ENCODE measurements at regions not wholly inside any gene's neighbourhood (a gene's known extent, or its start where the extent isn't known, plus 50 kb on each side); places are given as distances from the start of the nearest gene placed in this dataset.

- no peaks in the 10 kb centered on the region for H3K9me2 ChIP-seq
- H4K20me1 ChIP-seq (ENCODE audit: insufficient read depth): no peaks in the 10 kb centered on the region
- no peak for TF ChIP-seq SMC3 (IDR thresholded peaks at IDR 0.05; ENCODE audit: low read depth, low read length)
- TF ChIP-seq, protein P1, sequence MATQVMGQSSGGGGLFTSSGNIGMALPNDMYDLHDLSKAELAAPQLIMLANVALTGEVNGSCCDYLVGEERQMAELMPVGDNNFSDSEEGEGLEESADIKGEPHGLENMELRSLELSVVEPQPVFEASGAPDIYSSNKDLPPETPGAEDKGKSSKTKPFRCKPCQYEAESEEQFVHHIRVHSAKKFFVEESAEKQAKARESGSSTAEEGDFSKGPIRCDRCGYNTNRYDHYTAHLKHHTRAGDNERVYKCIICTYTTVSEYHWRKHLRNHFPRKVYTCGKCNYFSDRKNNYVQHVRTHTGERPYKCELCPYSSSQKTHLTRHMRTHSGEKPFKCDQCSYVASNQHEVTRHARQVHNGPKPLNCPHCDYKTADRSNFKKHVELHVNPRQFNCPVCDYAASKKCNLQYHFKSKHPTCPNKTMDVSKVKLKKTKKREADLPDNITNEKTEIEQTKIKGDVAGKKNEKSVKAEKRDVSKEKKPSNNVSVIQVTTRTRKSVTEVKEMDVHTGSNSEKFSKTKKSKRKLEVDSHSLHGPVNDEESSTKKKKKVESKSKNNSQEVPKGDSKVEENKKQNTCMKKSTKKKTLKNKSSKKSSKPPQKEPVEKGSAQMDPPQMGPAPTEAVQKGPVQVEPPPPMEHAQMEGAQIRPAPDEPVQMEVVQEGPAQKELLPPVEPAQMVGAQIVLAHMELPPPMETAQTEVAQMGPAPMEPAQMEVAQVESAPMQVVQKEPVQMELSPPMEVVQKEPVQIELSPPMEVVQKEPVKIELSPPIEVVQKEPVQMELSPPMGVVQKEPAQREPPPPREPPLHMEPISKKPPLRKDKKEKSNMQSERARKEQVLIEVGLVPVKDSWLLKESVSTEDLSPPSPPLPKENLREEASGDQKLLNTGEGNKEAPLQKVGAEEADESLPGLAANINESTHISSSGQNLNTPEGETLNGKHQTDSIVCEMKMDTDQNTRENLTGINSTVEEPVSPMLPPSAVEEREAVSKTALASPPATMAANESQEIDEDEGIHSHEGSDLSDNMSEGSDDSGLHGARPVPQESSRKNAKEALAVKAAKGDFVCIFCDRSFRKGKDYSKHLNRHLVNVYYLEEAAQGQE (IDR thresholded peaks at IDR 0.05; ENCODE audit: low read depth, low read length): no peak
- no peak for TF ChIP-seq TCF12 (IDR thresholded peaks at IDR 0.05)
- no peak for TF ChIP-seq EP300 (IDR thresholded peaks at IDR 0.05; ENCODE audit: borderline replicate concordance in 1 of 2, low read depth in 1 of 2, low read length in 1 of 2)
- TF ChIP-seq, protein P2, sequence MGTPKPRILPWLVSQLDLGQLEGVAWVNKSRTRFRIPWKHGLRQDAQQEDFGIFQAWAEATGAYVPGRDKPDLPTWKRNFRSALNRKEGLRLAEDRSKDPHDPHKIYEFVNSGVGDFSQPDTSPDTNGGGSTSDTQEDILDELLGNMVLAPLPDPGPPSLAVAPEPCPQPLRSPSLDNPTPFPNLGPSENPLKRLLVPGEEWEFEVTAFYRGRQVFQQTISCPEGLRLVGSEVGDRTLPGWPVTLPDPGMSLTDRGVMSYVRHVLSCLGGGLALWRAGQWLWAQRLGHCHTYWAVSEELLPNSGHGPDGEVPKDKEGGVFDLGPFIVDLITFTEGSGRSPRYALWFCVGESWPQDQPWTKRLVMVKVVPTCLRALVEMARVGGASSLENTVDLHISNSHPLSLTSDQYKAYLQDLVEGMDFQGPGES (IDR thresholded peaks at IDR 0.05; ENCODE audit: low read depth, low read length): no peak
- TF ChIP-seq GABPA (IDR thresholded peaks at IDR 0.05; ENCODE audit: low read depth): no peak
- TF ChIP-seq ZBTB33 (IDR thresholded peaks at IDR 0.05; ENCODE audit: borderline replicate concordance, low read depth): no peak
- TF ChIP-seq POLR2AphosphoS5 (IDR thresholded peaks at IDR 0.05; ENCODE audit: low read depth, low read length): no peak
- no peak for TF ChIP-seq MEF2A (IDR thresholded peaks at IDR 0.05; ENCODE audit: borderline replicate concordance, low read depth)
- TF ChIP-seq NFIC (IDR thresholded peaks at IDR 0.05; ENCODE audit: borderline replicate concordance): no peak
- TF ChIP-seq TAF1 (IDR thresholded peaks at IDR 0.05; ENCODE audit: borderline replicate concordance, low read depth, low read length): no peak
- TF ChIP-seq FOXJ3 (CRISPR knock-in tag; IDR thresholded peaks at IDR 0.05): no peak
- no peak for TF ChIP-seq GATA2 (CRISPR knock-in tag; IDR thresholded peaks at IDR 0.05)
- TF ChIP-seq, protein P3, sequence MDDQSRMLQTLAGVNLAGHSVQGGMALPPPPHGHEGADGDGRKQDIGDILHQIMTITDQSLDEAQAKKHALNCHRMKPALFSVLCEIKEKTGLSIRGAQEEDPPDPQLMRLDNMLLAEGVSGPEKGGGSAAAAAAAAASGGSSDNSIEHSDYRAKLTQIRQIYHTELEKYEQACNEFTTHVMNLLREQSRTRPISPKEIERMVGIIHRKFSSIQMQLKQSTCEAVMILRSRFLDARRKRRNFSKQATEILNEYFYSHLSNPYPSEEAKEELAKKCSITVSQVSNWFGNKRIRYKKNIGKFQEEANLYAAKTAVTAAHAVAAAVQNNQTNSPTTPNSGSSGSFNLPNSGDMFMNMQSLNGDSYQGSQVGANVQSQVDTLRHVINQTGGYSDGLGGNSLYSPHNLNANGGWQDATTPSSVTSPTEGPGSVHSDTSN (IDR thresholded peaks at IDR 0.05): no peak
- no peak for TF ChIP-seq RFX5 (IDR thresholded peaks at IDR 0.05; ENCODE audit: low read length)
- TF ChIP-seq, protein P4, sequence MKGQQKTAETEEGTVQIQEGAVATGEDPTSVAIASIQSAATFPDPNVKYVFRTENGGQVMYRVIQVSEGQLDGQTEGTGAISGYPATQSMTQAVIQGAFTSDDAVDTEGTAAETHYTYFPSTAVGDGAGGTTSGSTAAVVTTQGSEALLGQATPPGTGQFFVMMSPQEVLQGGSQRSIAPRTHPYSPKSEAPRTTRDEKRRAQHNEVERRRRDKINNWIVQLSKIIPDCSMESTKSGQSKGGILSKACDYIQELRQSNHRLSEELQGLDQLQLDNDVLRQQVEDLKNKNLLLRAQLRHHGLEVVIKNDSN (IDR thresholded peaks at IDR 0.05; ENCODE audit: borderline replicate concordance, low read depth): no peak
- no peak for TF ChIP-seq RXRA (IDR thresholded peaks at IDR 0.05; ENCODE audit: borderline replicate concordance, low read depth)
- TF ChIP-seq USF2 (IDR thresholded peaks at IDR 0.05; ENCODE audit: borderline replicate concordance, low read depth, low read length): no peak
- TF ChIP-seq MXI1 (IDR thresholded peaks at IDR 0.05; ENCODE audit: low read depth, low read length): no peak
- no peak overlapping the region for H3K27ac ChIP-seq (ENCODE audit: low read depth in 2 of 2, low read length in 1 of 2)
- no peaks in the 10 kb centered on the region for H3K9me3 ChIP-seq
- no peaks in the 10 kb centered on the region for H3F3A ChIP-seq (replicated peaks; ENCODE audit: insufficient read depth)
- H3K4me1 ChIP-seq (ENCODE audit: control insufficient read depth in 1 of 2, insufficient read depth in 2 of 2, low read depth in 1 of 2, low read length in 1 of 2): no peaks in the 10 kb centered on the region
- no peaks in the 10 kb centered on the region for H3K27me3 ChIP-seq (ENCODE audit: insufficient read depth)
- peak; percentile 2 for DNase-seq
- no peak overlapping the region for H3K4me3 ChIP-seq (ENCODE audit: low read depth in 2 of 2, low read length in 1 of 2)
- H2AFZ ChIP-seq (ENCODE audit: low read depth): no peak overlapping the region
- no peaks in the 10 kb centered on the region for H3K79me2 ChIP-seq (ENCODE audit: insufficient read depth)
- no peak overlapping the region for H3K4me2 ChIP-seq
- ChIA-PET POLR2A (no interaction called here), CTCF (no interaction called here)
- no peak overlapping the region for H3K9ac ChIP-seq
- no peaks in the 10 kb centered on the region for H3K36me3 ChIP-seq (replicated peaks in 1 of 2; ENCODE audit: control insufficient read depth in 1 of 2, insufficient read depth in 2 of 2, low read length in 1 of 2)
- WGBS (ENCODE audit: low lambda C conversion rate): 48% methylated on average over 5 of the region's 6 CpGs
Observed at GRCh38 chr2:106278112-106278876, 84.2 kb upstream of the UXS1 start.

Data from SK-N-SH (cell line).